WTC11 (cell line): ENCODE measurements at regions not wholly inside any gene's neighbourhood (a gene's known extent, or its start where the extent isn't known, plus 50 kb on each side); places are given as distances from the start of the nearest gene placed in this dataset.

ENCODE experiments used
- ATAC-seq: fragments of 200-7000 bp; cut with Tn5 transposase; 2 replicates; pipeline ENCODE4 v1.10.0; 2021; ENCODE audit warnings: mild to moderate bottlenecking, moderate library complexity
- CTCF ChIA-PET: fragments of 300-600 bp; sonication (Branson Sonifier 250); formaldehyde crosslinking; loops from one replicate; lab custom pipeline; 2021; ENCODE audit warnings: antibody characterized with exemption; lab: Charles Lee
- POLR2A ChIA-PET: fragments of 350-600 bp; sonication (Branson Sonifier 250); formaldehyde crosslinking; loops from one replicate; lab custom pipeline; 2021; ENCODE audit warnings: antibody characterized with exemption; lab: Charles Lee
- DNase-seq: peaks from one replicate; pipeline ENCODE4 v3.0.0; 2021; ENCODE audit warnings: low spot score
- H3K27ac Mint-ChIP-seq: 2 replicates; pipeline ENCODE4 v1.8.0; 2021; ENCODE audit warnings: mixed read lengths
- H3K27me3 Mint-ChIP-seq: 2 replicates; pipeline ENCODE4 v1.8.0; 2021; ENCODE audit warnings: low read depth, mild to moderate bottlenecking, moderate library complexity, mixed read lengths
- H3K36me3 Mint-ChIP-seq: 2 replicates; pipeline ENCODE4 v1.8.0; 2021; ENCODE audit warnings: mixed read lengths
- H3K4me1 Mint-ChIP-seq: 2 replicates; pipeline ENCODE4 v1.8.0; 2022; ENCODE audit warnings: mixed read lengths
- H3K4me3 Mint-ChIP-seq: 2 replicates; pipeline ENCODE4 v1.8.0; 2021; ENCODE audit warnings: mild to moderate bottlenecking, moderate library complexity, mixed read lengths
- H3K9me3 Mint-ChIP-seq: 2 replicates; pipeline ENCODE4 v1.8.0; 2021; ENCODE audit warnings: mixed read lengths
- CTCF ChIP-seq: fragments of 200-600 bp; IDR thresholded peaks from 2 replicates; pipeline ENCODE4 v1.8.0; 2022; ENCODE audit warnings: antibody characterized with exemption
- FOXP1 ChIP-seq: sonication (generic); formaldehyde crosslinking; IDR thresholded peaks from 2 replicates; pipeline ENCODE4 v1.8.0; 2022; ENCODE audit warnings: missing genetic modification reagents, mild to moderate bottlenecking, moderate library complexity, borderline replicate concordance
- FOXP4 ChIP-seq: sonication (generic); formaldehyde crosslinking; IDR thresholded peaks from 2 replicates; pipeline ENCODE4 v1.8.0; 2022; ENCODE audit warnings: mild to moderate bottlenecking, missing genetic modification reagents
- GTF2I ChIP-seq: fragments of 250-450 bp; sonication (Bioruptor Pico); conservative IDR thresholded peaks from 2 replicates; pipeline ENCODE4 v1.4.0; 2021; ENCODE audit warnings: mild to moderate bottlenecking
- MAX ChIP-seq: sonication (generic); formaldehyde crosslinking; IDR thresholded peaks from 2 replicates; pipeline ENCODE4 v1.8.0; 2022; ENCODE audit warnings: mild to moderate bottlenecking, missing genetic modification reagents
- MLX ChIP-seq: sonication (generic); formaldehyde crosslinking; IDR thresholded peaks from 2 replicates; pipeline ENCODE4 v1.8.1; 2023; ENCODE audit warnings: mild to moderate bottlenecking, missing genetic modification reagents, moderate library complexity
- MXD4 ChIP-seq: fragments of 250-450 bp; sonication (Bioruptor Pico); IDR thresholded peaks from 2 replicates; pipeline ENCODE4 v1.8.0; 2021; ENCODE audit warnings: mild to moderate bottlenecking, moderate library complexity, borderline replicate concordance
- MYBL2 ChIP-seq: sonication (generic); formaldehyde crosslinking; IDR thresholded peaks from 2 replicates; pipeline ENCODE4 v1.8.1; 2023; ENCODE audit warnings: mild to moderate bottlenecking, moderate library complexity, missing genetic modification reagents
- NR2C2 ChIP-seq: sonication (generic); formaldehyde crosslinking; IDR thresholded peaks from 2 replicates; pipeline ENCODE4 v1.8.0; 2022; ENCODE audit warnings: mild to moderate bottlenecking, missing genetic modification reagents
- PRDM15 ChIP-seq: sonication (generic); formaldehyde crosslinking; IDR thresholded peaks from 2 replicates; pipeline ENCODE4 v1.8.0; 2022; ENCODE audit warnings: missing genetic modification reagents
- PRRX2 ChIP-seq: fragments of 250-450 bp; sonication (Bioruptor Pico); IDR thresholded peaks from 2 replicates; pipeline ENCODE4 v1.8.0; 2021; ENCODE audit warnings: mild to moderate bottlenecking
- SP1 ChIP-seq: sonication (generic); formaldehyde crosslinking; conservative IDR thresholded peaks from 2 replicates; pipeline ENCODE4 v1.8.1; 2022; ENCODE audit warnings: missing genetic modification reagents
- ZBTB43 ChIP-seq: sonication (generic); formaldehyde crosslinking; IDR thresholded peaks from 2 replicates; pipeline ENCODE4 v1.8.1; 2023; ENCODE audit warnings: mild to moderate bottlenecking, missing genetic modification reagents
- ZNF281 ChIP-seq: sonication (generic); formaldehyde crosslinking; IDR thresholded peaks from 2 replicates; pipeline ENCODE4 v1.8.0; 2023; ENCODE audit warnings: mild to moderate bottlenecking, missing genetic modification reagents
- ZNF317 ChIP-seq: sonication (generic); formaldehyde crosslinking; IDR thresholded peaks from 2 replicates; pipeline ENCODE4 v1.8.1; 2023; ENCODE audit warnings: low read depth, mild to moderate bottlenecking, moderate library complexity, missing genetic modification reagents, borderline replicate concordance
- ZNF671 ChIP-seq: fragments of 250-450 bp; sonication (Bioruptor Pico); IDR thresholded peaks from 2 replicates; pipeline ENCODE4 v1.8.0; 2021; ENCODE audit warnings: mild to moderate bottlenecking

- no peak for TF ChIP-seq ZBTB43 (CRISPR knock-in tag)
These were observed 585.2 kb upstream of the C9orf72 start (continued) for GRCh38 chr9:28158451-28158850.

GRCh38 chr9:28163619-28164018, 590.3 kb upstream of the C9orf72 start:
- Mint-ChIP-seq H3K9me3 (no peaks in the 10 kb centered on the region), H3K4me1 (peaks cover 3% of the 10 kb centered on the region; the same call in 1 of the 2 replicates)
- CTCF ChIA-PET = no interaction called here
- ATAC-seq = no peak
- TF ChIP-seq ZNF281 (CRISPR knock-in tag) (no peak), ZNF317 (CRISPR knock-in tag) (no peak), MXD4 (CRISPR knock-in tag) (no peak), MAX (CRISPR knock-in tag) (no peak), FOXP1 (CRISPR knock-in tag) (no peak)
- TF ChIP-seq, all 79 proteins: peak for 0
- no peak overlapping the region for H3K4me3 Mint-ChIP-seq
- no peaks in the 10 kb centered on the region for H3K27me3 Mint-ChIP-seq
- DNase-seq = no peak
- POLR2A ChIA-PET = no interaction called here
- H3K27ac Mint-ChIP-seq = no peak overlapping the region
- no peaks in the 10 kb centered on the region for H3K36me3 Mint-ChIP-seq

- H3K27me3 Mint-ChIP-seq = no peaks in the 10 kb centered on the region
These were observed 592.9 kb upstream of the C9orf72 start for GRCh38 chr9:28166179-28166578.

More at GRCh38 chr9:28166179-28166578, 592.9 kb upstream of the C9orf72 start:
- TF ChIP-seq MYBL2 (CRISPR knock-in tag) (no peak), GTF2I (no peak), PRRX2 (CRISPR knock-in tag) (no peak), SP1 (no peak), PRDM15 (CRISPR knock-in tag) (no peak), CTCF (no peak), ZNF671 (CRISPR knock-in tag) (no peak), MLX (CRISPR knock-in tag) (no peak), FOXP4 (CRISPR knock-in tag) (no peak), NR2C2 (CRISPR knock-in tag) (no peak), MAX (CRISPR knock-in tag) (no peak)
- Mint-ChIP-seq H3K4me1 (peaks cover 3% of the 10 kb centered on the region; the same call in 1 of the 2 replicates), H3K9me3 (no peaks in the 10 kb centered on the region), H3K4me3 (no peak overlapping the region), H3K27ac (no peak overlapping the region), H3K36me3 (no peaks in the 10 kb centered on the region)
- ChIA-PET POLR2A (no interaction called here), CTCF (no interaction called here)
- DNase-seq (no peak), ATAC-seq (no peak)
